DOHH2 (cell line): ENCODE measurements at regions not wholly inside any gene's neighbourhood (a gene's known extent, or its start where the extent isn't known, plus 50 kb on each side); places are given as distances from the start of the nearest gene placed in this dataset.
"Not testable (repeated sequence)": the region's sequence is repeated elsewhere in the genome, so short reads cannot be mapped to it uniquely, and the experiment has no call there.

Source experiments
- H3F3A ChIP-seq: fragments of 200-600 bp; sonication (generic), shearing (Covaris generic); 2 replicates; pipeline ENCODE4 v1.6.0; 2016; ENCODE audit warnings: antibody characterized with exemption, mild to moderate bottlenecking; ENCODE audit not compliant: control insufficient read depth, insufficient read depth
- H3K27ac ChIP-seq: fragments of 200-600 bp; sonication (generic); 2 replicates; pipeline ENCODE4 v1.5.1; 2014; ENCODE audit warnings: low read depth, mild to moderate bottlenecking, low read length, moderate library complexity
- H3K27me3 ChIP-seq: fragments of 200-600 bp; sonication (generic); 2 replicates; pipeline ENCODE4 v1.6.1; 2014; ENCODE audit warnings: mild to moderate bottlenecking, low read length, mixed read lengths; ENCODE audit not compliant: control insufficient read depth
- H3K36me3 ChIP-seq: fragments of 200-600 bp; sonication (generic); 2 replicates; pipeline ENCODE4 v1.6.1; 2014; ENCODE audit warnings: mild to moderate bottlenecking, low read length, moderate library complexity, mixed read lengths; ENCODE audit not compliant: control insufficient read depth
- H3K4me1 ChIP-seq: fragments of 200-600 bp; sonication (generic); 2 replicates; pipeline ENCODE4 v1.6.1; 2014; ENCODE audit warnings: mild to moderate bottlenecking, low read length, mixed read lengths; ENCODE audit not compliant: control insufficient read depth
- H3K4me2 ChIP-seq: fragments of 200-600 bp; sonication (generic); 2 replicates; pipeline ENCODE4 v1.6.0; 2014; ENCODE audit warnings: mild to moderate bottlenecking, low read length, moderate library complexity
- H3K4me3 ChIP-seq: fragments of 200-600 bp; sonication (generic); 2 replicates; pipeline ENCODE4 v1.5.1; 2014; ENCODE audit warnings: mild to moderate bottlenecking, low read length, mixed read lengths
- H3K79me2 ChIP-seq: fragments of 200-600 bp; sonication (generic); 2 replicates; pipeline ENCODE4 v1.6.1; 2014; ENCODE audit warnings: mild to moderate bottlenecking, low read length, mixed read lengths; ENCODE audit not compliant: control insufficient read depth
- H3K9me2 ChIP-seq: fragments of 200-600 bp; sonication (generic); replicated peaks from 2 replicates; pipeline ENCODE4 v1.6.1; 2014; ENCODE audit warnings: mild to moderate bottlenecking, low read length, mixed read lengths; ENCODE audit not compliant: control insufficient read depth
- H3K9me3 ChIP-seq: fragments of 200-600 bp; sonication (generic); 2 replicates; pipeline ENCODE4 v1.6.1; 2014; ENCODE audit warnings: antibody characterized with exemption, low read length, mixed read lengths; ENCODE audit not compliant: control insufficient read depth, insufficient read depth
- H4K20me1 ChIP-seq: fragments of 200-600 bp; sonication (generic); 2 replicates; pipeline ENCODE4 v1.6.0; 2014; ENCODE audit warnings: low read depth, mild to moderate bottlenecking, antibody characterized with exemption, low read length, moderate library complexity; ENCODE audit not compliant: control insufficient read depth, insufficient read depth
- EZH2phosphoT487 ChIP-seq: fragments of 200-600 bp; sonication (generic); IDR thresholded peaks from 2 replicates; pipeline ENCODE4 v1.6.1; 2017; ENCODE audit warnings: borderline replicate concordance, mild to moderate bottlenecking, antibody characterized with exemption, low read length, moderate library complexity, mixed read lengths
- TF ChIP-seq, protein P1 (sequence below): fragments of 200-600 bp; sonication (generic); IDR thresholded peaks from one replicate; pipeline ENCODE4 v1.5.1; 2014; ENCODE audit warnings: antibody characterized with exemption, mild to moderate bottlenecking, low read depth, low read length; ENCODE audit not compliant: poor library complexity, severe bottlenecking

DNA sequence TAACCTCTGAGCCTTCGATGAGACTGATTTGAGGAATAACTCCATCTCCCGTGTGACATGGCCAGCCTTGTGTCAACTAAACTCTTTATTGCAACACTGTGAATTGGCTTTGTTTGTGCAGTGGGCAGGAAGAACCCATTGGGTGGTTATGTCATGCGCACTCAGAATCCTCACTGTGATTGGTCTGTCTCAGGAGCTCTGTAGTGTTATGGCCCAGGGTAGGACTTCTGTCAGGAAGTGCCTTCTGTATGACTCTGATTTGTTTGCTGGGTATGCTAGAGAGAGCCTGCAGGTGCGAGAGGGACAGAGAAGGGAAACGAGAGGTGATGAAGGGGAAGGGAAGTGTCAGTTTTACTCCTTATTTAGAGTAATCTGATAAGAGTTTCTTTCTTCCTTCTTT lies 71.5 kb upstream of the DCD start:
- Histone ChIP-seq H3K4me2 (no peak overlapping the region), H3K27ac (no peak overlapping the region)

DNA sequence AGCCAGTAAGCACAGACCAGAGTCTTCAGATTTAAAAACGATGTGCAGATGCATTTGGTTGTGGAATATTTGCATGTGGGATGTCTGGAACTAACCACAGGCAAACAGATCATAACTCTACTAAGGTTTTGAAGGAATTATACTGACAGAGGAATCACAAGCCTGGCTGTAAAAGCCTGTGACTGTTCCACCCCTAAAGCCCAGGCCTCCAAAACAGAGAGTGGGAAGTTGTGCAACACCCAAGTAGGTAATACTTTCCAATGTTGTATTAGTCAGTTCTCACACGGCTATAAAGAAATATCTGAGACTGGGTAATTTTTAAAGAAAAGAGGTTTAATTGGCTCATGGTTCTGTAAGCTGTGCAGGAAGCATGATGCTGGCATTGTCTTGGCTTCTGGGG lies 68.1 kb upstream of the DCD start:
- H3K9me3 ChIP-seq: no peaks in the 10 kb centered on the region
- H3K79me2 ChIP-seq: no peaks in the 10 kb centered on the region
- no peak for TF ChIP-seq EZH2phosphoT487
- TF ChIP-seq, protein P1, sequence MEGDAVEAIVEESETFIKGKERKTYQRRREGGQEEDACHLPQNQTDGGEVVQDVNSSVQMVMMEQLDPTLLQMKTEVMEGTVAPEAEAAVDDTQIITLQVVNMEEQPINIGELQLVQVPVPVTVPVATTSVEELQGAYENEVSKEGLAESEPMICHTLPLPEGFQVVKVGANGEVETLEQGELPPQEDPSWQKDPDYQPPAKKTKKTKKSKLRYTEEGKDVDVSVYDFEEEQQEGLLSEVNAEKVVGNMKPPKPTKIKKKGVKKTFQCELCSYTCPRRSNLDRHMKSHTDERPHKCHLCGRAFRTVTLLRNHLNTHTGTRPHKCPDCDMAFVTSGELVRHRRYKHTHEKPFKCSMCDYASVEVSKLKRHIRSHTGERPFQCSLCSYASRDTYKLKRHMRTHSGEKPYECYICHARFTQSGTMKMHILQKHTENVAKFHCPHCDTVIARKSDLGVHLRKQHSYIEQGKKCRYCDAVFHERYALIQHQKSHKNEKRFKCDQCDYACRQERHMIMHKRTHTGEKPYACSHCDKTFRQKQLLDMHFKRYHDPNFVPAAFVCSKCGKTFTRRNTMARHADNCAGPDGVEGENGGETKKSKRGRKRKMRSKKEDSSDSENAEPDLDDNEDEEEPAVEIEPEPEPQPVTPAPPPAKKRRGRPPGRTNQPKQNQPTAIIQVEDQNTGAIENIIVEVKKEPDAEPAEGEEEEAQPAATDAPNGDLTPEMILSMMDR: no peak
- no peaks in the 10 kb centered on the region for H3K36me3 ChIP-seq
- H3K27me3 ChIP-seq: peaks cover 11% of the 10 kb centered on the region
- no peak overlapping the region for H3K4me2 ChIP-seq
- H3F3A ChIP-seq: no peaks in the 10 kb centered on the region
- no peak overlapping the region for H3K4me3 ChIP-seq
- peaks cover 4% of the 10 kb centered on the region for H3K4me1 ChIP-seq
- H4K20me1 ChIP-seq: no peaks in the 10 kb centered on the region
- H3K27ac ChIP-seq: no peak overlapping the region
- no peaks in the 10 kb centered on the region for H3K9me2 ChIP-seq

More for the DNA sequence above, 71.5 kb upstream of the DCD start:
- H3K27me3 ChIP-seq: peaks cover 8% of the 10 kb centered on the region
- peaks cover 4% of the 10 kb centered on the region for H3K4me1 ChIP-seq
- no peaks in the 10 kb centered on the region for H3K9me2 ChIP-seq
- TF ChIP-seq, protein P1: no peak
- no peak for TF ChIP-seq EZH2phosphoT487
- no peaks in the 10 kb centered on the region for H3K79me2 ChIP-seq
- H4K20me1 ChIP-seq: no peaks in the 10 kb centered on the region
- H3F3A ChIP-seq: no peaks in the 10 kb centered on the region
- no peaks in the 10 kb centered on the region for H3K36me3 ChIP-seq
- H3K9me3 ChIP-seq: no peaks in the 10 kb centered on the region
- H3K4me3 ChIP-seq: no peak overlapping the region

DNA sequence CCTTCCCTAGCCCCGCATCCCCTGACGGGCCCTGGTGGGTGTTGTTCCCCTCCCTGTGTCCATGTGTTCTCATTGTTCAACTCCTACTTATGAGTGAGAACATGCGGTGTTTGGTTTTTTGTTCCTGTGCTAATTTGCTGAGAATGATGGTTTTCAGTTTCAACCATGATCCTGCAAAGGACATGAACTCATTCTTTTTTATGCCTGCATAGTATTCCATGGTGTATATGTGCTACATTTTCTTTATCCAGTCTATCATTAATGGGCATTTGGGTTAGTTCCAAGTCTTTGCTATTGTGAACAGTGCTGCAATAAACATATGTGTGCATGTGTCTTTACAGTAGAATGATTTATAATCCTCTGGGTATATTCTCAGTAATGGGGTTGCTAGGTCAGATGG lies 65.7 kb upstream of the DCD start:
- H3K9me3 ChIP-seq, H3K9me2 ChIP-seq, H3F3A ChIP-seq, H3K4me3 ChIP-seq, H3K36me3 ChIP-seq, H3K4me1 ChIP-seq, H3K4me2 ChIP-seq, H3K27ac ChIP-seq, H4K20me1 ChIP-seq, H3K79me2 ChIP-seq: not testable (repeated sequence)
- peaks cover 11% of the 10 kb centered on the region for H3K27me3 ChIP-seq

DNA sequence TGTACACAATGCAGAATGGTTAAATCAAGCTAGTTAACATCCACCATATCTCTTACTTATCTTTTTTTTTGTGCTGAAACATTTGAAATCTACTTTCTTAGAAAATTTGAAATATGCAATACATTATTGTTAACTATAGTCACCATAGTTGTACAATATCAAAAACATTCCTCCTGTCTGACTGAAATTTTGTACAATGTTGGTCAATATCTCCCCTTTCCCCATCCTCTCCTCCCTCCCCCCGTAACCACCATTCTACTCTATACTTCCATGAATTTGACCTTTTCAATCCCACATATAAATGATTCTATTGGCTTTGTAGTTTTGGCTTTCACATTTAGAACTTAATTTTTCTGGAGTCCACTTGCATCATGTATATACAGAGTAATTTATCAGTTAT lies 63.5 kb upstream of the DCD start:
- Histone ChIP-seq H3K79me2 (no peaks in the 10 kb centered on the region), H3K27ac (no peak overlapping the region), H3F3A (no peaks in the 10 kb centered on the region), H3K9me2 (no peaks in the 10 kb centered on the region), H3K27me3 (peaks cover 11% of the 10 kb centered on the region), H3K9me3 (no peaks in the 10 kb centered on the region), H3K4me1 (no peaks in the 10 kb centered on the region), H3K4me2 (no peak overlapping the region), H4K20me1 (no peaks in the 10 kb centered on the region), H3K4me3 (no peak overlapping the region), H3K36me3 (no peaks in the 10 kb centered on the region)
- TF ChIP-seq, protein P1: no peak
- TF ChIP-seq EZH2phosphoT487: no peak
